HG02981 (cell line): ENCODE measurements at regions not wholly inside any gene's neighbourhood (a gene's known extent, or its start where the extent isn't known, plus 50 kb on each side); places are given as distances from the start of the nearest gene placed in this dataset.
"Not testable (repeated sequence)": the region's sequence is repeated elsewhere in the genome, so short reads cannot be mapped to it uniquely, and the experiment has no call there.

Source experiments
- ATAC-seq: cut with Tn5 transposase; IDR thresholded peaks from one replicate; pipeline ENCODE4 v1.9.1; 2021; ENCODE audit warnings: mild to moderate bottlenecking, moderate library complexity; ENCODE audit not compliant: unreplicated experiment

DNA sequence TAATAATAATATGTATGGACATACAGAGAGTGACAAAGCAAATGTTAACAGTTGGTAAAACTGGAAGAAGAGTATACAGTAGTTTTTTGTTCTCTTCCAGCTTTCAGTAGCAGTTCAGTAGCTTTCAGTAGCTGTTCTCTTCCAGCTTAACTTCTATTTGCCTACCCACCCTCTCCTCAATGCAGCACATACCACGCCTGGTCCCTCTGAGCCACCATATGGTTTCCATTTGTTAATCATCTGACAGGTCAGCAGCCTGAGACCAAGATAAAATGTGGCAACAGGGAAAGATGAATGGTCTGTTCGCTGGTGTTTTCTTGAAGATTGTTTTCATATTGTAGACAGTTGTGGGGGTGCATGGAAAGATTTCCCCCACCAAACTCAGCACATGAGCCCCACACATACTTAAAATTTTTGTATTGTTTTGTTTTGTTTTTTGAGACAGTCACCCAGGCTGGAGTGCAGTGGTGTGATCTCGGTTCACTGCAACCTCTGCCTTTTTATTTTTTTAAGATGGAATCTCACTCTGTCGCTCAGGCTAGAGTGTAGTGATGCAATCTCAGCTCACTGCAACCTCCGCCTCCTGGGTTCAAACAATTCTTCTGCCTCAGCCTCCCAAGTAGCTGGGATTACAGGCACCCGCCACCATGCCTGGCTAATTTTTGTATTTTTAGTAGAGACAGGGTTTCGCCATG, 56.8 kb downstream of the ATP6V0E2 start:
- ATAC-seq = not testable (repeated sequence)

DNA sequence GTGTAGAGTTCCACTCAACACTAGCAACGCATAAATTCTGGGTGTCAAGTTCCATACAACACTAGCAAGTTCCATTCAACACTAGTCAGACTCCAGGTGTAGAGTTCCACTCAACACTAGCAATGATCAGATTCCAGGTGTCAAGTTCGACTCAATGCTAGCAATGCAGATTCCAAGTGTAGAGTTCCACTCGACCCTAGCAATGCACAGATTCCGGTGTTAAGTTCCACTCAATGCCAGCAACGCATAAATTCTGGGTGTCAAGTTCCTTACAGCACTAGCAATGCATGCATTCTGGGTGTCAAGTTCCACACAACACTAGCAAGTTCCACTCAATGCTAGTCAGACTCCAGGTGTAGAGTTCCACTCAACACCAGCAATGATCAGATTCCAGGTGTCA, 60.0 kb downstream of the ATP6V0E2 start:
- ATAC-seq = not testable (repeated sequence)

DNA sequence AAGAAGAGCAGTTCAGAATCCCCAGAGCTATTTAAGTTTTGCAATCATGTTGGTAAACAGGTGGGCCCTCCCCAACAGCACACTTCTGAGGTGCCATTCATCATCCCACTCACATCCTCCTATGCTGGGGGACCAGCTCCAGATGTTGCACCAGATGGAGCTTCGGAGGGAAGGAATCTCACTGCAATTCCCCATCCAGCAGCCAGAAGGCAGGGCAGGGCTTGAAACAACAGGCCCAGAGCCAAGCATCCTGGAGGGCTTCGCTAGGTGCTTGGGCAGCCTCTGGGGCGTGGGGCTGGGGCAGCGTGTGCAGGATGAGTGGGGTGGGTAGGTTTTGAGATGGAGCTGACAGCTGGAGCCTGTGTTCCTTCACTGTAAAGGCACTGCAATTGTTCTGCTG, 73.6 kb downstream of the ATP6V0E2 start:
- not testable (repeated sequence) for ATAC-seq

DNA sequence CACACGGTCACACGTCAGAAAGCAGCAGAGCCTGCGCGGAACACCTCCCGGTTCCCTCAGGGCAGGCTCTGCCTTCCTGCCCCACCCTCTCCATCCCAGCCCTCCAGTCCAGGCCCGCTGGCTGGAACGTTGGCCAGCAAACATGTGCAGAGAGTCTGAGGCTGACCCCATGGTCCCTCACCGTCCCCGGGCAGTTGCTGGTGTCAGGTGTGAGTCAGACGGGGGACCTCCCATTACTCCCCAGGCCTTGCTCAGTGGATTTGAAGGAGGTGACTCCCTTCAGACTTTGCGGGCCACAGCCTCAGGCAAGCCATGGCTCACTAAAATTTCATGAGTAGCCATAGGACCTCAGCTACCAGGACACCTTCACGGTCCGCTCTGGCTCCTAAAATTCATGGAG, 74.7 kb downstream of the ATP6V0E2 start:
- ATAC-seq = not testable (repeated sequence)

DNA sequence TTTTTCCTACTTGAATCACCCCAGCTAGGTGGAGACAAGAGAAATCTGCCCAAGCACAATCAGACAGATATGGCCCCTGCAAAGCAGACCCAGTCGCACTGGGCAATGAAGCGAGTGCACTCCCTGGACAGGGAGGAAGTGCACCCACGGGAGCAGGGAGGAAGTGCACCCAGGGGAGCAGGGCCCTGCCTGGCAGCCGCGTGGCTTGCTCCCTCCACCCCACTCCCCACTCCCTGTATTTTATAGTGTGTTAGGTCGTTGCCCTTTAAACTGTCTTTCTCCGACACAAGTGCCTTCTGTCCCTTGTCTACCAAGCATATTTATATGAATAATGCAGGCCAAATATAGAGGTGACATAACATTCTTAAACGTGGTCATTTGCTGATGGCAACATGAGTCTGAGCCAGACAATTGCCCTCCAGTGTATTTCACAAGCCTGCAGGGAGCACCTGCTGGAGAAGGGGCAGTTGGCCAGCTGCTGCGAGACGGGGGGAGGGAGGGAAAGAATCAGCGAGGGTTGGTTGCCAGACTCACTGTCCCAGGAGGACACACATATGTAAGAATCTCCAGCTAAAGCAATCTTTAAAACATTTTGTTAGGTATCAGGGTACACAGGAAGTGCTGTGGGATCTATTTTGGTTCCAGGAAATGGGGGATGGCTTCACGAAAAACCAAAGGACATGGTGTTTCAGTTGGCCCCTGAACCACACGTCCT, 76.3 kb downstream of the ATP6V0E2 start:
- ATAC-seq = not testable (repeated sequence)

DNA sequence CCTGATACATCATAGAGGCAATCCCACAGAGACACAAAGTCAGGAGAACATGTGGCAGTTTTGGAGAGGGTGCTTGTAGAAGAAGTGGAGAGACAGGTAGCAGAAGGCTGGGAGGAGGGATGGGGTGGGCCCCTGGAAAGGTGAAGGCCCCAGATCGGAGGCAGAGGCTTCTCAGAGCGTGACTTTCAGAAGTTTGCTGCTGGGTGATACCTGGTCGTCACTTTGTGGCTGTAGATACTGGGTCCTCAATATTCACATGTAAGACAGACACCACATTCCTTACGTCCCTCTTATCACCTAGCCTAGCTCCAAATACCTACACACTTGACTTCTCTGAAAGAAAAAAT, 76.8 kb downstream of the ATP6V0E2 start:
- not testable (repeated sequence) for ATAC-seq

DNA sequence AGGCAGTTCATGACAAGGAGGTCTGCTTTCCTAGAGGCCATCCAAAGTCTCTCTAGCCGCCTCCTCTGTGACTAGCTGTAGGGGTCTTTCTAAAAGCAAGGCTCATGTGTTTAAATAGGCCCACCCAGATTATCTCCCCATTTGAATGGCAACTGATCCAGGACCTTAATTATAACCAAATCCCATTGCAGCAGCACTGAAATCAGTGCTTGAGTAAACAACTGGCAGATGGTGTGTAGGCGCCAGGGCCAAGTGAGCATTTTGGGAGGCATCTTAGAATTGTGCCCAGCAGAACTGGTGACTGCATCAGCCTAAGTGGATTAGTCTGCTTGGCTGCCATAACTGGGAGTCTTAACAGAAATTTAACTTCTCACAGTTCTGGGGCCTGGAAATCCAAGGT, 77.8 kb downstream of the ATP6V0E2 start:
- ATAC-seq = not testable (repeated sequence)

DNA sequence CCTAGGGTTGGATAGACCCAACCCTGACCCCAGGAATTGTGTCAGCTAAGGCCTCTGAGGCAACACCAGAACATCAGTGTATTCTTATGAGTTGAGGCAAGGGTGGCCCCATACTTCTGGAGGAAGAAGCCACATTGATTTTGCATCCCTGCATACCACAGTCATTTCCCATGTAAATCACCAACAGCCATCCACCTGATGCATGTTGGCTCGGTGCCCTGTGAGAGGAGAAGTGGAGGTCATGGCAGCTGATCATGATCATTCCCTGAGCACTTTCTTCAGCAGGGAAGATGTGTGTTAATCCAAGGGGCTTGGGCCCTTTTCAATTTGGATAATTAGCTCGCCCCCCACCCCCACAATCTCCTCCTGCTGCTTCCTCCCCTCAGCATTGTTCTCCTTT, 85.1 kb downstream of the ATP6V0E2 start:
- not testable (repeated sequence) for ATAC-seq

DNA sequence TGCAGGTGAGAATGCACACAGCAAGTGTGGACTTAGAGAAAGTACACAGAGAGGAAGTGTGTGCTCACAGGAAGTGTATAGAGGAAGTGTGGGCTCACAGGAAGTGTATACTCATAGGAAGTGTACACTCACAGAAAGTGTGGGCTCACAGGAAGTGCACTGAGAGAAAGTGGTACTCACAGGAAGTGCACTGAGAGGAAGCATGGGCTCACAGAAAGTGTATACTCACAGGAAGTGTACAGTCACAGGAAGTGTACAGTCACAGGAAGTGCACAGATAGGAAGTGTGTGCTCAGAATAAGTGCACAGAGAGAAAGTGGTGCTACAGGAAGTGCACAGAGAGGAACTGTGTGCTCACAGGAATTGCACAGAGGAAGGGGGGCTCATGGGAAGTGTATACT, 87.1 kb downstream of the ATP6V0E2 start:
- not testable (repeated sequence) for ATAC-seq

DNA sequence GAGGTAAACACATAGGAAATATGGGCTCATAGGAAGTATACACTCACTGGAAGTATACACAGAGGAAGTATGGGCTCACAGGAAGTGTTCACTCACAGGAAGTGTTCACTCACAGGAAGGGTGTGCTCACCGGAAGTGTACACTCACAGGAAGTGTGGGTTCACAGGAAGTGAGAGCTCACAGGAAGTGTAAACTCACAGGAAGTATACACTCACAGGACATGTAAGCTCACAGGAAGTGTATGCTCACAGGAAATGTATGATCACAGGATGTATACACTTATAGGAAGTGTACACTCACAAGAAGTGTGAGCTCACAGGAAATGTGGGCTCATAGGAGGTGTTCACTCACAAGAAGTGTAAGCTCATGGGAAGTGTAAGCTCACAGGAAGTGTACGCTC, 88.1 kb downstream of the ATP6V0E2 start:
- not testable (repeated sequence) for ATAC-seq

DNA sequence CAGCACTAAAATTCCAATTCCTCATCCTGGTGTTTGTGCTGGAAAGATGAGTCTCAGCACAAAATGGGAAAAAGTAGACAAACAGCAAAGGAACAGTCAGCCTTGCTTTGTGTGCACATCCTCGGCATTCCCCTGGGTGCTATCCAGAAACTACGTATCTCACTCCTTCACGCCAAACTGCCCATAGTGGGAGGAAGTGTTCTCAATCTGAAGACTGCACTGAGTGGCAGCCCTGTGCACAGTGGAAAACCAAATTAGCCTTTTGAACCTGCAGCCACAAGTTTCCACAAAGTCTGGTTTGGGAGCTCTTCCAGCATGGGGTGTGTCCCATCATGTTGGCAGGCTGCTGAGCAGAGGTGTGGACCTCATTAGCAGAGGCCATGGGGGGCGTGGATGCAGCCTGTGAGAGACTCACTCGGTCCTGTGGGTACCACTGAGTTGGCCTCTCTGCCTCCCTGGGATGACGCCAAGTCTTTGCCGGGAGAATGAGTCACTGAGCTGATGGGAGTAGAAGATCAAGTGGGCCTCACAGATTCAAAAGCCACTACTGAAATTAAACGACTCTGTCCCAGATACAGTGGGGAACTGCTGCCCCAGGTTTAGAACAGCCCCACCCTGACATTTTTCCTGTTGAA, 89.0 kb downstream of the ATP6V0E2 start:
- not testable (repeated sequence) for ATAC-seq

DNA sequence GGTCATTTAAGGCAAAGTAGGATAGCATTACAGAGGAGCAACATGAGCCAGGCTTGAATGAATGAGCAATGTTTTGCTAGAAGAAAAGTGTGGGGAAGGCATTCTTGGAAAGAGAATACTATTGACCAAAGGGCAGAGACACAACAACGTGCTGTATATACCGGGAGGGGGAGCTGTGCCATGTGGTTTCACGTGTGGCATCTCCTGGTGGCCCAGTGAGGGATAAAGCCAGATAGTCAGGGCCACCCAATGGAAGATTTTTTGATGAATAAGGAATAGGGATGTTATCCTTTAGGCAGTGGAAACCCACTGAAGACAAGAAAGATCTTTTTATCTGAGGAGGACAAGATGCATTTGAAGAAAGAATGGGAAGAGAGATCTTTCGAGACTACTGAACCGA, 90.2 kb downstream of the ATP6V0E2 start:
- ATAC-seq = not testable (repeated sequence)

DNA sequence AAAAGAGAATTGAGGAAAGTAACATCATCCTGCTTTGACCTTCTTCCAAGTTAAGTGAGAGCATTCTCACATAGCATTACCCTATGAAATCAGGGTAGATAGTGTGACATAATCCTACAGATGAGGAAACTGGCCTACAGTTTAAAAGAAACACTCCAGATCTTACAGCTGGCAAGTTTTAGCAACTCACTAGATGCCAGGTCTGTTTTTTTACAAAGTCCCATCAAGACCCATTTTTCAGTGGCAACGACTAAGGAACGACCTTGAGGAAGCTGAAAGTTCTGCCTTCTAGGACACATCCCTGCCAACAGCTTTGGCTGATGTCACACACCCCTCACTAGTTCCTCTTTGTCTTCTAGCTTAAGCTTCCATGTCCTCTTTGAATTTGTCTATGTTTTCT, 92.7 kb downstream of the ATP6V0E2 start:
- ATAC-seq = not testable (repeated sequence)

DNA sequence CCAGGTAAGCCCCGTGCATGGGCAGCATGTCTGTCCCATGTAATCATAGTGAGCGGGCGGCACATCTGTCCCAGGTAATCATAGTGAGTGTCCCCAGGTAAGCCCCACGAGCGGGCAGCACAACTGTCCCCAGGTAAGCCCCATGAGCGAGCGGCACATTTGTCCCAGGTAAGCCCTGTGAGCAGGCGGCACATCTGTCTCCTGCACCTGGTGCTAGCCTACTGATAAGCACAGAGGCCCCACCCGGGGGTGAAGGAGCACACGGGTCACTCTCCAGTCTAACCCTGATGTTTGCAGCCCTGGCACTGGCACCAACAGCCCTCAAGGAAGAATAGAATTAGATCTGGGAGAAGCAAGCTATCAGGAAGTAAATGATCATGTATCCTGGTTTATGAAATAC, 99.2 kb downstream of the ATP6V0E2 start:
- ATAC-seq = not testable (repeated sequence)

DNA sequence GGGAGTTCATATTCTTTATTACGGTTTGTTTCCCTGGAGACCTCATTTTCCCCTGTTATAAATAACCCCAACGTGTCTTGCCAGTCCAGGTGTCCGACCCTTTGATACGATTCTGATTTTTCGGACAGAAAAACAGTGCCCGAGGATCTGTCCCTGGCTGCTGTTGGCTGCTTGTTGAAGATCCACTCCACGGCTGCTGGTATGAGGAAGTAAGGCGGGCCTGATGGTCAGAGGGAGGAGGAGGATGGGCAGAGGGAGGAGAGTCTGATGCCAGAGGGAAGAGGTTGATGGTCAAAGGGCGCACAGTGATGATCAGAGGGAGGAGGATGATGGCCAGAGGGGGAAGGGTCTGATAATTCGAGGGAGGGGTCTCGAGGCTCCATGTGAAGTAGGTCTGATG, 99.9 kb downstream of the ATP6V0E2 start:
- not testable (repeated sequence) for ATAC-seq

DNA sequence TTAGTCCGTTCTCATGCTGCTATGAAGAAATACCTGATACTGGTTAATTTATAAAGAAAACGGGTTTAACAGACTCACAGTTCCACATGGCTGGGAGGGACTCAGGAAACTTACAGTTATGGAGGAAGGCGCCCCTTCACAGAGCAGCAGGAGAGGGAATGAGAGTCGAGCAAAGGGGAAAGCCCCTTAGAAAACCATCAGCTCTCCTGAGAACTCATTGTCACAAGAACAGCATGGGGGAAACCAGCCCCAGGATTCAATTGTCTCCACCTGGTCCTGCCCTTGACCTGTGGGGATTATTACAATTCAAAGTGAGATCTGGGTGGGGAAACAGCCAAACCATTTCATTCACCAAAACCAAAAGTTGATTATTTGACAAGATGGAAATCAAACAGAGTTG, 101.8 kb downstream of the ATP6V0E2 start:
- ATAC-seq = not testable (repeated sequence)

DNA sequence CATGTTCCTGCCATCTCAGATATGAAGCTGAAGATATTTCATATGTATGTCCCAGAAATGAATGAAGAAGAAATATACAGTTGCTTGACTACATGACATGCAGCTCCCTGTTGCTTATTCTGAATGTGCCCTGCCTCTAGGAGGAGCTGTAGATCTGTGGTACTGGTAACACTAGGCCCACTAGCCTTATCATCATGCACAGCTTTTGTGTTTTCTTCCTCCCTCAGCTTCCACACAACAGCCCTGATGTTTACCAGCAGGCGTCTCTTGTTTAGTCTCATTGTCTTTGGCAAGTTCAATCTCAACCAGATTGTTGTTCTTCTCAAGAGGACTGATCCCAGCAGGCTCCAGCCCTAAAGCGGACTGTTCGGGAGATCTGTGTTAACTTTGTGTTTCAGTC, 104.8 kb downstream of the ATP6V0E2 start:
- not testable (repeated sequence) for ATAC-seq

DNA sequence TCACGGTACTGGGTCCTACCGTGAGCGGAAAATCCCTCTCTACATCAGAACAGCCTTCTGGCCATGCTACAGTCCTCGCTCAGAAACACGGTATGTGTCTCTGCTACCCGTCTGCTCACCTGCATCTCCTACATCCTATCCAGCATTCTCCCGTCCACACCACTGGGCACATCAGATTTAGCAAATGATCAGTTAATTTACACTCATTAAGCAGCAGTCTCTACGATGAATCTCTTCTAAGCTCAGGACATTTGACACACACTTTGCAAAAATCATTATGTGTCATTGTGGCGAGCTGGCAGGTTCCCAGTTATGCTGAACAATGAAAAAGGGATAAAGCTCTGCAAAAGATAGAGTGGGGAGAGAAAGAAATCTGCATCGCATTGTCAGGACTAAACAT, 105.2 kb downstream of the ATP6V0E2 start:
- ATAC-seq = not testable (repeated sequence)

DNA sequence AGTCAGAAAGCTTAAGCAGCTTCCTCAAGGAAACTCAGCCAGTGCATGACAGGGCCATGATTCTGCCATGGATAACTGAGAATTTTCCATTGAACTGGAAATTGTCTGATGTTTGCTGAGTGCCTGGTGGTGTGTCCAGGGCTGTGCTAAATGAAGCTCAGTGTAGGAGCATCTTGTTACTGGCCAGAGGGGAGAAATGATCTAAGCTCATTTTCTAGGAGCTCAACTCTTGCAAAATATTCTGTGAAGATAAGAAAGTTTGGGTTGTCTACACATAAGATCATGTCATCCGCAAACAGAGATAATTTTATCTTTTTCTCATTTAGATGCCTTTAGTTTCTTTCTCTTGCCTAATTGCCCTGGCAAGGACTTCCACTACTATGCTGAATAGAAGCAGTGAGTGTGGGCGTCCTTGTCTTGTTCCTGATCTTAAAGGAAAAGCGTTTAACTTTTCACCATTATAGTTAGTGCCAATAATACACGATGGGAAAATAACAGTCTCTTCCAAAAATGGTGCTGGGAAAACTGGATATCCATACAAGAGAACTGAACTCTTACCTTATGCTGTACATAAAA, 108.9 kb downstream of the ATP6V0E2 start:
- ATAC-seq = not testable (repeated sequence)

DNA sequence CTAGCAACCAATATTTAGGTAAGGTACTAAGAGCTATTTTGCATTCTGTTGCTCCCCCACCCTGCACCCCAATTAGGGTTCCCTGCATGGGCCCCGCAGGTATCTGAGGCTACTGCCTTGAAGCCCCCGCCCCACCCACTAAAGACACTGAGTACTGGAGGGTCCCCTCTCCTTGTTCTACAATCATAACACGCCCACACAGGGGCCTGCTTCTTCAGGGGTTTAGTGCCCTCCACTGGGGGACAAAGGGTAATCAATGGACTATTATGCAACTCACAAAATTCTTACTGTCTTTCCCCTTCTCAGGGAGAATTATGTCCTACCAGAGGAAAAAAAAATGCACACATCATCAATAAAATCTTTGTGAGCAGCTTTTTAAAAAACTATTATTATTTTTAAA, 113.1 kb downstream of the ATP6V0E2 start:
- ATAC-seq = not testable (repeated sequence)

DNA sequence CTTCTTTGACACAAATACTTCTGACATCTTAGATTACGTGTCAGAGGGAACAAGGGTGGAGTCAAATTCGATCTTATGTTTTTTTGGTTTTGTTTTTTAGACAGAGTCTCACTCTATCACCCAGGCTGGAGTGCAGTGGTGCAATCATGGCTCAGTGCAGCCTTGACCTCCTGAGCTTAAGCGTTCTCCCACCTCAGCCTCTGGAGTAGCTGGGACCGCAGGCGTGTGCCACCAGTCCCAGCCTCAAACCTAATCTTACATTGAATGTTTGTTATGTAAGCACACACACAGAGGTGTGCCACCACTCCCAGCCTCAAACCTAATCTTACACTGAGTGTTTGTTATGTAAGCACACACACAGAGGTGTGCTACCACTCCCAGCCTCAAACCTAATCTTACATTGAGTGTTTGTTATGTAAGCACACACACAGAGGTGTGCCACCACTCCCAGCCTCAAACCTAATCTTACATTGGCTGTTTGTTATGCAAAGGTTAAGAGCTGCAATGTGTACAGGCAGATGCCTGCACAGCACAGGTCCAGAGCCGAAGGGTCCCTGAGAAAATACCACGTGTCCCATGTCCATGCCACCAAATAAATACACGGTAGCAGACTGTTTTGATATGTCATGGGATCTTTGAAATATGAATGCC, 118.0 kb downstream of the ATP6V0E2 start:
- ATAC-seq = not testable (repeated sequence)
